HG02885 (cell line): ENCODE measurements at regions not wholly inside any gene's neighbourhood (a gene's known extent, or its start where the extent isn't known, plus 50 kb on each side); places are given as distances from the start of the nearest gene placed in this dataset.

Experiments
- ATAC-seq: cut with Tn5 transposase; IDR thresholded peaks from one replicate; pipeline ENCODE4 v1.9.1; 2021; ENCODE audit warnings: mild to moderate bottlenecking; ENCODE audit not compliant: unreplicated experiment, poor library complexity

GRCh38 chr3:132265488-132265887 is 51.7 kb upstream of the ACP3 start:
- no peak for ATAC-seq

GRCh38 chr3:132267391-132267993 is 49.7 kb upstream of the ACP3 start:
- ATAC-seq, result no peak
